ENCODE measurements at regions not wholly inside any gene's neighbourhood (a gene's known extent, or its start where the extent isn't known, plus 50 kb on each side); places are given as distances from the start of the nearest gene placed in this dataset.

DNA sequence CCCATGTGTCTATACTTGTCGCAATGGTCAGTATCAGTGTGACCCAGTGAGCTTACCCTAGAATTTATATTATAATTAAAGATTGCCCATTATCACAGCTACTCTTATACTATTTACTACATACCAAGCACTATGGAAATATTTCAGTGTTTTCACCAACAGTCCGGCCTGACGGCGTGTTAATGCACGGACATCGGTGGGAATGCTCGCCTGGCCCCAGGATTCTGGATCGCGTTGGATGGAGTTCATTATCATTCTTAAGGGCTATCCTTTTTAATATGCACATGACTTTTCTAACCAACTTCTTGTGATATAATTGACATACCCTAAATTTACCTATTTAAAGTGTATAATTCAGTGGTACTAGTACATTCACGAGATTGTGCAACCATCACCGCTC lies 51.8 kb upstream of the AFDN start:
- DNase-seq (ENCODE audit: low read depth): no peak

DNA sequence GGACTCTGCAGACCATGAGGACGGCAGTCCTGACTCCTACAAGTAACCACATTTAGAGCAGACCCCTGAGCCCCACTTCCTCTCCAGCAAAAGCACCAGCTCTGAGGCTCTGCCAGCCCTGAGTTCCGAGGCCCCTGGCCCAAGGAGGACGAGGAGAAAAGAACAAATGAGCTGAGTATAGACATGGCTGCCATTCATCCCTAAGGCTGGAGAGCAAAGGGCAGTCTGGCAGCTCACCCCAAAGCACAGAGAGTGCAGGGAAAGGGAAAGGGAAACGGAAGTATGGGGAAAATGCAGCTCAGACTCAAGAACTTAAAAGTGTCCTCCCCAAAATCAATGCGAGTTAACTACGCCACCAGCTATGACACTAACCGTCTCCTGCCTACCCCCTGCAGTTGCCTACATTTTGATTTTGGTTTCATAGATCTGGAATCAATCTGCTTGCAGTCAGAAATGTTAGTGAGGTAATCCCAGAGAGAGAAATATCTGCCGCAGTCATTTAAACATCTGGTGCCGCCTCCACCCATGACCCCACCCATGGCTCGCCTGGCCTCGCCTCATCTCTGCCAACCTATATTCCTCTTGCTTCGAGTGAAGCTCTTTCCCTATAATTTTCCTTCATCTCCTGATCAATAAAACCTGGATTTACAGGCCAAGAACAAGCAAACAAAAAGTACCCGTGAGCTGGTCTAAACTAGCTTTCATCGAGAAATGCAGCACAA lies 49.6 kb upstream of the AFDN start:
- DNase-seq (ENCODE audit: low read depth): no peak

All from renal cortical epithelial cell (primary cell).